HEK293T (cell line): ENCODE measurements at regions not wholly inside any gene's neighbourhood (a gene's known extent, or its start where the extent isn't known, plus 50 kb on each side); places are given as distances from the start of the nearest gene placed in this dataset.

ENCODE experiments used
- CTCF ChIA-PET: fragments of 350-600 bp; formaldehyde crosslinking; extraction: SDS; loops from one replicate; lab custom pipeline; 2021; ENCODE audit warnings: antibody characterized with exemption, inconsistent platforms; lab: Yijun Ruan, JAX
- POLR2A ChIA-PET: fragments of 350-600 bp; formaldehyde crosslinking; extraction: SDS; loops from one replicate; lab custom pipeline; 2020; ENCODE audit warnings: antibody characterized with exemption, inconsistent platforms; lab: Yijun Ruan, JAX
- DNase-seq: peaks from one replicate; pipeline ENCODE4 v3.0.0; 2012; ENCODE audit warnings: mixed read lengths; ENCODE audit errors: extremely low spot score
- ARNT ChIP-seq: fragments of 450-650 bp; IDR thresholded peaks from 2 replicates; pipeline ENCODE4 v1.6.1; 2017; ENCODE audit warnings: mild to moderate bottlenecking
- BHLHE40 ChIP-seq: fragments of 450-650 bp; IDR thresholded peaks from 2 replicates; pipeline ENCODE4 v1.6.1; 2016; ENCODE audit warnings: mild to moderate bottlenecking, moderate library complexity, borderline replicate concordance
- CTBP1 ChIP-seq: fragments of 450-650 bp; IDR thresholded peaks from 2 replicates; pipeline ENCODE4 v1.6.1; 2016; ENCODE audit warnings: borderline replicate concordance
- ELF4 ChIP-seq: fragments of 450-650 bp; IDR thresholded peaks from 2 replicates; pipeline ENCODE4 v1.6.1; 2017; ENCODE audit warnings: antibody characterized with exemption
- FOXA1 ChIP-seq: fragments of 450-650 bp; IDR thresholded peaks from 2 replicates; pipeline ENCODE4 v1.6.1; 2016; ENCODE audit warnings: mild to moderate bottlenecking
- FOXK2 ChIP-seq: fragments of 450-650 bp; IDR thresholded peaks from 2 replicates; pipeline ENCODE4 v1.6.1; 2016; ENCODE audit warnings: mild to moderate bottlenecking
- FOXM1 ChIP-seq: fragments of 450-650 bp; IDR thresholded peaks from 2 replicates; pipeline ENCODE4 v1.6.1; 2017; ENCODE audit warnings: mild to moderate bottlenecking, borderline replicate concordance
- HDGF ChIP-seq: fragments of 450-650 bp; IDR thresholded peaks from 2 replicates; pipeline ENCODE4 v1.6.1; 2017; ENCODE audit warnings: antibody characterized with exemption, borderline replicate concordance
- L3MBTL2 ChIP-seq: fragments of 450-650 bp; conservative IDR thresholded peaks from 2 replicates; pipeline ENCODE4 v1.6.1; 2016; ENCODE audit warnings: mild to moderate bottlenecking
- LEF1 ChIP-seq: fragments of 450-650 bp; IDR thresholded peaks from 2 replicates; pipeline ENCODE4 v1.6.1; 2017; ENCODE audit warnings: mild to moderate bottlenecking, borderline replicate concordance
- NFRKB ChIP-seq: fragments of 450-650 bp; IDR thresholded peaks from 2 replicates; pipeline ENCODE4 v1.6.1; 2016; ENCODE audit warnings: mild to moderate bottlenecking, moderate library complexity
- SP1 ChIP-seq: fragments of 450-650 bp; IDR thresholded peaks from 2 replicates; pipeline ENCODE4 v1.6.1; 2017
- SUZ12 ChIP-seq: fragments of 450-650 bp; IDR thresholded peaks from 2 replicates; pipeline ENCODE4 v1.6.1; 2016; ENCODE audit warnings: mild to moderate bottlenecking
- TARDBP ChIP-seq: fragments of 450-650 bp; IDR thresholded peaks from 2 replicates; pipeline ENCODE4 v1.6.1; 2016
- ZNF384 ChIP-seq: fragments of 450-650 bp; IDR thresholded peaks from 2 replicates; pipeline ENCODE4 v1.6.1; 2016
- TF ChIP-seq, protein P1 (sequence below): fragments of 450-650 bp; IDR thresholded peaks from 2 replicates; pipeline ENCODE4 v1.6.1; 2016

DNA sequence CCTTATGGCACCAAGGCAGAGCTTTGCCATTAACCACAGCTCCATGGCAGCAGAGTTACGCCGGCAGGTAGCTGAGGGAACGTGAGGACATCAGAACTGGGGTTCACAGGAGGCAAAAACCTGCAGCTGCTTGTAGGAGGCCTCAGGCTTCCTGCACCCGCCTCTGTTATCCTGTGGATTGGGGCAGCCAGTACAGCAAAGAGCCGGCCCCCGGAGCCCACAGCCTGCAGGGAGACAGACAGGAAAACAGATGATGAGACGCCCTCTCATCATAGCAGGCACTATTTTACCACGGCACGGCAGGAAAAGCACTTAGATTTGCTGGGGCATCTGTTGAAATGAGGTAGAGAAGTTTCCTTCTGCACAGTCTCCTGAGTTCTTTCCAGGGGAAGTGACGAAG lies 870.3 kb downstream of the TBC1D22A start:
- ChIA-PET CTCF (no interaction called here), POLR2A (no interaction called here)
- no peak for DNase-seq
- TF ChIP-seq TARDBP (no peak), CTBP1 (no peak), NFRKB (no peak), FOXA1 (no peak), ARNT (no peak), SP1 (no peak), SUZ12 (no peak), LEF1 (no peak), BHLHE40 (no peak), FOXK2 (no peak), FOXM1 (no peak), L3MBTL2 (no peak)

DNA sequence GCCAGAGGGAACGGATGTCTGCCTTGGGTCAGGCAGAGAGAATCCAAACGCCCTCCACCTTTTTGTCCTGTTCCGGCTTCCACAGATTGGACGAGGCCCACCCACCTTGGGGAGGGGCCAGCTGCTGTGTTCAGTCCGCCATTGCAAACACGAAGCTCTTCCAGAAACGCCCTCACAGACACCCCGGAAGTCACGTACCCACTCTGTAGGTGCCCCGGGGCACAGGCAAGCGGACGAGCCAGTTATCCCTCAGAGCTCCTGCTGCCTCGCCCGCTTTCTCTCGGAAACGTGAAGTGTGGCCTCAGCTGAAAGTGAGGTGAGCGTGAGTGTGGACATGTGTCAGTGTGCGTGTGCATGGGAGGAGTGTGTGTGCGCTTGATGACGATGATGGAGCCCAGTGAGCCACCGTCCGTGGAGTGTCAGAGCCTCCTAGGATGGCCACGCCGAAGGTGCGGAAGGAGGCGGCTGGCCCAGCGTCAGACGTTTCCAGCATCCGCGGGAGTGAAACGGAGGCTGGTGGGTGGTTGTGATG lies 869.2 kb downstream of the TBC1D22A start:
- ChIA-PET POLR2A (no interaction called here), CTCF (no interaction called here)
- DNase-seq = no peak
- TF ChIP-seq FOXM1 (no peak), FOXK2 (no peak), CTBP1 (no peak), ARNT (no peak), NFRKB (no peak), L3MBTL2 (no peak), ELF4 (no peak), SUZ12 (no peak), LEF1 (no peak), SP1 (no peak), ZNF384 (no peak), BHLHE40 (no peak), FOXA1 (no peak)
- TF ChIP-seq, protein P1, sequence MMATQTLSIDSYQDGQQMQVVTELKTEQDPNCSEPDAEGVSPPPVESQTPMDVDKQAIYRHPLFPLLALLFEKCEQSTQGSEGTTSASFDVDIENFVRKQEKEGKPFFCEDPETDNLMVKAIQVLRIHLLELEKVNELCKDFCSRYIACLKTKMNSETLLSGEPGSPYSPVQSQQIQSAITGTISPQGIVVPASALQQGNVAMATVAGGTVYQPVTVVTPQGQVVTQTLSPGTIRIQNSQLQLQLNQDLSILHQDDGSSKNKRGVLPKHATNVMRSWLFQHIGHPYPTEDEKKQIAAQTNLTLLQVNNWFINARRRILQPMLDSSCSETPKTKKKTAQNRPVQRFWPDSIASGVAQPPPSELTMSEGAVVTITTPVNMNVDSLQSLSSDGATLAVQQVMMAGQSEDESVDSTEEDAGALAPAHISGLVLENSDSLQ = no peak

DNA sequence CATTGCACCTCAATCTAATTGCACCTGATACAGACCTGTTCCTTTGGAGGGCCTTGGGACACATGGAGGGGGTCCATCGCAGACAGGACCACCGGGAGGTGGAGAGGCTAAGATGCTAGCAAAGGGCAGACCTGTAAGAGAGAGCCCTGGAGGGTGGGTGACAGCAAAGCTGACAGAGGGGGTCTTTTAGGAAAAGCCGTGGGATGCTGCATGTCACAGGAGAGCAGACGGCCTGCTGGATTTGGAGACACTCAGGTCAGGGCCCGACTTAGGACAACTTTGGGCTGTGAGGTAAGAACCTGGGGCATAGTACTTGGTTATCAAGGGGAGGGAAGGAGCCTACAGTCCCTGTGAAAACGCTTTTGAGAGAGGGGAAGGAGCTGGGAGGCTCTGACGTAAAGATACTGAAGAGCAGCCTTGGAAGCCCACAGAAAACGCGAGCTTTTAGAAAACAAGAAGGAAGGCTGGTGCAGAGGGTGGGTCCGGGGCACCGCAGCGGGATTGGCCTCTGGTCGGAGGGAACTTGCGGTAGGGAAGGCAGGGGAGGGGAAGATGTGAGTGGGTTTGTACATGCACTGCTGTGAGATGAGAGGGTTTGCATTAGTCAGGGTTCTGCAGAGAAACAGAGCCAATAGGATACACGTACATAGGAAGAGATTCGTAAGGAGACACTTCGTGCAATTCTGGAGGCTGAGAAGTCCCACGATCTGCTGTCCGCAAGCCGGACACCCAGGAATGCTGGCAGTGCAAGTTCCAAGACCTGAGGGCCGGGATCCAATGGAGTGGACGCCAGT lies 868.5 kb downstream of the TBC1D22A start:
- CTCF ChIA-PET = no interaction called here
- TF ChIP-seq FOXA1 = no peak
- no peak for TF ChIP-seq FOXM1
- no peak for TF ChIP-seq L3MBTL2
- TF ChIP-seq SP1 = no peak
- TF ChIP-seq SUZ12 = no peak
- TF ChIP-seq BHLHE40 = no peak
- no peak for TF ChIP-seq CTBP1
- DNase-seq = no peak
- POLR2A ChIA-PET = no interaction called here

DNA sequence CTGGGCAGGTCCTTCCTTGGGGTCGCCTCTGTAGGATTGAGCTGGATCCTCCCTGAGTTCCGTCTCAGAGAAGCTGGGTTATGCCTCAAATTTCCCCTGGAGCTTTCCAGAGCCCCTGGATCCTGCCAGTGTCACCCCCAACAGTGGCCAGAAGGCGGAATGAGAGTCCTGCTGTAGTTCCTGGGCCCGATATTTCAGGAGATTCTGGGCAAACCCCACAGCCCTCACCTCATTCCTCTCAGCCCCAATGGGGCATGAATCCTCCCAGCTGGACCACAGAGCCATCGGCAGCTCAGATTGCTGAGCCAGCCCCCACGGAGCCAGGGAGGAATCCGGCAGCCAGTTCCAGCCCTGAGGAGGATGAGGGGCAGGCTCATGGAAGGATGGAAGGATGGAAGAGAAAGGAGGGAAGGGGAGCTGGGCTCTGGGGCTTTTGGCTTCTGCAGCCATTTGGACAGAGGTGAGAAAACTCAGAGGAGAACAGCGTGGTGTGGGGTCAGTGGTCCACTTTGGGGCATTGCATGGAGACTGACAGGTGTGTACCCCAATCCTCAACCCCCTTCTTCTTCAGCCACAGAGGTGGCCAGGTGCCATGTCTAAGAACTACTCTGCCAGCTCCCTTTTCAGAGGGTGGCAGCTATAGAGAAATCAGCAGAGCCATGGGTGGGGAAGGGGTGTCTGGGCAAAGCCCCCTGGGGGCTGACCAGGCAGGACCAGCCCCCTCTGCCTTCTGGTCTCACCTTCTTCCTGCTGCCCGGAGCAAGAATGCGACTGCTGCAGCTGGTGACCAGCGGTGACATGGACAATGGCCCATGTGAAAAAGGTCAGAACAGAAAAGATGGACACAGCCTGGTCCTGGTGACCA lies 867.6 kb downstream of the TBC1D22A start:
- POLR2A ChIA-PET = no interaction called here
- no peak for TF ChIP-seq FOXA1
- no peak for TF ChIP-seq SUZ12
- no peak for TF ChIP-seq HDGF
- no peak for TF ChIP-seq NFRKB
- TF ChIP-seq, protein P1 = no peak
- no peak for TF ChIP-seq TARDBP
- no peak for TF ChIP-seq SP1
- no peak for TF ChIP-seq LEF1
- TF ChIP-seq FOXK2 = no peak
- TF ChIP-seq ARNT = no peak
- TF ChIP-seq ZNF384 = no peak
- TF ChIP-seq L3MBTL2 = no peak
- no peak for DNase-seq
- CTCF ChIA-PET = no interaction called here

DNA sequence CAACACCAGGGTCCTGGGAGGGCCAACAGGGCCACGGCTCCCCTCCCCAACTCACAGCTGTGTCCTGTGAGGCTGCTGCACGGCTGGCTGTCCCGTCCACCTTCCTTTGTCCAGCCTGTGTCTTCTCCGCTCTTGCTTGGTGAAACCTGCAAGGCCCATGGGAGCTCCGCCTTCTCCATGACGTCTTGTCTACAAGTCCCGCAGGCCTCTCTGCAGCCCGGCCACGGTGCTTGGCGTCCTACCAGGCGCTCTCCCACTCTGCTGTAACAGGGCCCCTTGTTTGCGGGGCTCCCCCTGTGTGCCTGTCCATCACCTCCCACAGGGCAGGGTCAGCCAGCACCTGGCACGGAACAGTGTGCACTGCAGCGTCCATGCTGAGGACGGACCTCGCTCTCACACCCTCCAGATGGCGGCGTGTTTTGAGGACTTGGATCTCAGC lies 866.8 kb downstream of the TBC1D22A start:
- no peak for DNase-seq
- CTCF ChIA-PET = no interaction called here
- TF ChIP-seq ARNT (no peak), TARDBP (no peak), SP1 (no peak), FOXK2 (no peak), ELF4 (no peak), BHLHE40 (no peak), SUZ12 (no peak), FOXM1 (no peak), LEF1 (no peak), HDGF (no peak), NFRKB (no peak), CTBP1 (no peak), L3MBTL2 (no peak), ZNF384 (no peak), FOXA1 (no peak)
- TF ChIP-seq, protein P1 = no peak
- POLR2A ChIA-PET = no interaction called here
